Epithelial cell of prostate (primary cell): ENCODE measurements at regions not wholly inside any gene's neighbourhood (a gene's known extent, or its start where the extent isn't known, plus 50 kb on each side); places are given as distances from the start of the nearest gene placed in this dataset.
A peak's percentile ranks its signal among the peaks of the same experiment; 100 is the strongest.

ENCODE experiments used
- DNase-seq: peaks from one replicate; pipeline ENCODE4 v3.0.0-alpha.2; 2011; ENCODE audit warnings: low read depth, low spot score
- H3K27ac ChIP-seq: fragments of 450-650 bp; 2 replicates; pipeline ENCODE4 v1.5.1; 2017; ENCODE audit warnings: mild to moderate bottlenecking

DNA sequence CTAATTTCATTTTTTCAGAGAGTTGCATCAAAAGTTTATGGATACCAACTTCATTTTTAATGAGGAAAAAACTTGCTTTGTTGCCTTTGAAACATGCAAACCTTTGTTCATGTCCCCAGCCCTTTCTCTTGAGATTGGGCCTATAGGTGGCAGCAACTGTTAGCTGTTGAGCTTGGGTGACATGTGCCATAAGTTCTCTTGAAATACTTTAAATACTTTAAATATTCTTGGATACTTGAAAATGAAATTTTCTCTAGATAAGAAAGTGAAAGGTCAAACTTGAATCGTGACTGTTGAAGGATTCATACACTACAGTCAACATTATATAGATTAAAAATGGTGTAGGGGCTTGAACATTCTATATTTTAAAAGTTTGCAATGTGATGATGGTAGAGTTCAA lies 294.9 kb downstream of the NDFIP2 start:
- DNase-seq: no peak
- H3K27ac ChIP-seq: no peak overlapping the region

DNA sequence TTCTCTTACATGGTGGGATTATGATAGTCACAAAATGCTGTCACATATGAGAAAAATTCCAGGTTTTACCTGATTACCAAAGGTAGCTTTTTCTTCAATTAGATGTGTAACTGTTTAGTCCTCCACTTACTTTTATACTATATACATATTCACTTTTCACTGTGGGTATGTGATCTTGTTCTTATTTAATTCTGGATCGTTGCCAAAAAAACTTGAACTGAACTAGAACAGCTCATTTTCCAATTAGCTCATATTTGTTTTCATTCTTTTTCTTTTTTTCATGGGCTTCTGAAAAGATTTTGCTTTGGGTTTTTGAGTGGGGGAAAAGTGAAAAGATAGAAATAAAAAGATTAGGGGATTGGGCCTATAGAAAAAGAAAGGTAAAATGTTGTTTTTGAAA lies 291.9 kb downstream of the NDFIP2 start:
- no peak for DNase-seq

DNA sequence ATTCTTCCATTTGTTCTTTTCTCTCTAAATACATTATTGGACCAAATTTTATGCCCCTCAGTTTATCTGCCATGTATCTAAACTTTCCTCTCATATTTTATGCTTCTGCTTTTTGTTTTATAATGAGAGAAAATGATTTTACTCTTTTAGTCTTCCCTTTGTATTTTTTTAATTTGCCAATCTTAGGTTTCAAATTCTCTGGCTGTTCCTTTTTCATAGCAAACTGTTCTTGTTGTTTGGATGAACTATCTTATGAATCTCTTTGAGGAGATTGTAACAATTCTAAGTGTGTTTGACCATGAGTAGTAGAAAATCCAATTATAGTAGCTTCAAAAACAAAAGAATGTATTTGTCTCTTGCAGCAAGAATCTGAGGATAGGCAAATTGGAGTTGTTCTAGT lies 290.5 kb downstream of the NDFIP2 start:
- DNase-seq: no peak

More for the DNA sequence above, 291.9 kb downstream of the NDFIP2 start:
- H3K27ac ChIP-seq: no peak overlapping the region

DNA sequence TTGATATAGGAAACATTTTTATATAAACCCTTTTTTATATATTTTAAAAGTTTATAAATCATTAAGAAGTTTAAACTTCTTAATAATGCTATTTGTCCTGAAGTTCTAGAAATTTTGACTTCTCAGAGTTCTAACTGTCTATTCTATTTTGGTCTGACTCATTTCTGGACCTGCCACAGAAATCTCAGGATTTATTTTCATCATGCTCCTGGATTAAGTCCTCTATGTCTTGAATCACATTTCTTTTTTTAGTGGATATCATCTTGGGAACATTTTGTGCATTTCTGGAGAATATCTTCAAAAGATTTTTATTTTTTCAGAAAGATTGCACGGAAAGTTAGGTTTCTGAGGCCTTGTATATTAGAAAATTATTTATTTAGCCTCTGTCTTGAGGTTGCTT lies 289.1 kb downstream of the NDFIP2 start:
- DNase-seq: no peak
- no peak overlapping the region for H3K27ac ChIP-seq

More for the DNA sequence above, 290.5 kb downstream of the NDFIP2 start:
- H3K27ac ChIP-seq: no peak overlapping the region

DNA sequence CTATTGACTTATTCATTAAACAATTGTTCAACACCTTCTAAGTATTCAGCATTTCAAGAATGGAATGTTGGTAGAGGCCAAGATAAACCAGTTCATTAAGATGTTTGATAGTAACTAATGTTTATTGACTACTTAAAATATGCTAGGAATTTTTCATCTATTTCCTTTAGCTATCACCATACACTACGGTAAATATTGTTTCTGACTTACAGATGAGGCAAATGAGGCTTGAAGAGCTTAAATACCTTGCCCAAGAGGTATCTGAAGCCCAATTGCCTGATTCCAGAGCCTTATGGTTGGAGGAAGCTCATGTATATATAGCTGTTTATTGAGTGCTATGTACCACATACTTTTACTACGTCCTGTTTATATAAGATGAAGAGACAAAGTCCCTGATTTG lies 286.2 kb downstream of the NDFIP2 start:
- DNase-seq: no peak
- H3K27ac ChIP-seq: no peak overlapping the region

DNA sequence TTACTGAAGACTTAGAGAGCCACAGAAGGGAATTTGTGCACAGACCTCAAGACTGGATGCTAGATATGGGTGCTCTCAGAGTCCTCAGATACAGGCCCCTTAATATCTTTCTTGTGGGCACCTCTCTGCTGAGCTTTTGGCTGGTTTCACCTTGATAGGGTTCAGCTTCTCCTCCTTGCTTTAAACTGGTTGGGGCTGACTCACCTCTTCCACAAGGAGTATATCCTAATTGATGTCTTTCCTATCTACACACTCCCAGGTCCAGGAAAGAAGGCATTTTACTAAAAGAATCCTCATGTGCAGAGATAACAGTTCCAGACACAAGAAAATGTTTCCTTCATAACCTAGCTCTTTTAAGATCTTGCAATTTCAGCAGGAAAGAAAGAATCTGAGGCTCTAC lies 284.4 kb downstream of the NDFIP2 start:
- no peak overlapping the region for H3K27ac ChIP-seq
- DNase-seq: no peak

DNA sequence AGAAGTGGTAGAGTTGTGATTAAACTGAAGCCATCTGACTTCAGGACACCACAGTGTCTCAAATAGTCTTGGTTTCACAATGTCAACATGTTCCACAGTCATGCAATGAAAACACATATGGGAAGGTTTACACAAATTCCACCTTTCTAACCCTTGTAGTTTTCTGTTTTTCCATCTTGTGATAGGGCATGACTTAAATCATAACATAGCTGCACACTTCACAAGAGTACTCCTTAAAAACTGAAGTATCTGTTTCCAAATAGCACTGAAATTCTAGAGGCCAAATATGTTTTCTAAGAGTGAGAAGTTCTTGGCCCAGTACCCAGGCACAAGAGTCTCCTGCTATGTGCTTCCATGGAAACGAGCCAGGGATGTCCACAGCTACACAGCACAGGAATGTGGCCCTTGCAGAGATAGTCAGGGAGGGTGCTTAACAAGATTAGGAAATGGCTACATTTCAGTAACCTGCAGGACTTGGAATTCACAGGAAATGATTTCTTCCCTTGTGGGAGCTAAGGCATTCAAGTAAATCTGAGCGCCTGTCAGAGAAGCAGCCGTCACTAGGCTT lies 269.1 kb downstream of the NDFIP2 start:
- H3K27ac ChIP-seq: no peak overlapping the region

DNA sequence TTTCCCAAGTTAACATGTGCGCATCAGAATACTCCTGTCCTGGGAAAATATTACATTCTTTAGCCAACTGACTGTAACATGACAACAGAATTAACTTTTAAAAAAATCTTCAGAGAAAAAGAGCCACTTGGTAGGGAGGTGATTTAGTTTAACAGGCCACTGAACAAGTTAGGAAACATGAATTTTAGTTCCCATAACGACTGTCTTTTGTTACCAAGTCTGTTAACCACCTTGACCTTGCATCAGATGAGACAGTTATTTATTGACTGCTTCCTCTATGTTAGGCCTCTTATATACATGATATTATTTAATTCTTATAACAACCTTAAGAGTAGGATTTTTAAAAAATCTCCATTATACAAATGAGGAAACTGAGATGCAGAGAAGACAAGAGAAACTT lies 268.6 kb downstream of the NDFIP2 start:
- no peak for DNase-seq
- H3K27ac ChIP-seq: no peak overlapping the region

More for the DNA sequence above, 269.1 kb downstream of the NDFIP2 start:
- no peak for DNase-seq

DNA sequence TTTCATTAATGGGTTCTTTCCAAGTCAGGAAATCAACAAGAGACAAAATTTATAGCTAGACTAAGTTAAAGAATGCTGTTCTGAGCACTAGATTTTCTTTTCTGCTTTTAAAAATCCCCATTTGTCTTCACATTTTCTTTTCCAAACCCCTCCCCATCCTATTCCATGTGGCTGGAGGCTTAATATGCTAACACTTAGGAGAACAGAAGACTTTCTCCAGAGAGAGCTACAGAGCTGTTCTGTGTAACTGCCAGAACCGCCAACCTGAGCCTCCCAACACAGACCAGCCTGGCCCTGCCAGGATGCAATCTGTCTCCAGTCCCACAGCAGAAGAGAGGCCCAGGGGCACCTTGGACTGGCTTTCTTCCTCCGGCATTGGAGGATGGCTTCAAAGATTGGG lies 264.1 kb downstream of the NDFIP2 start:
- H3K27ac ChIP-seq: no peak overlapping the region
- no peak for DNase-seq

DNA sequence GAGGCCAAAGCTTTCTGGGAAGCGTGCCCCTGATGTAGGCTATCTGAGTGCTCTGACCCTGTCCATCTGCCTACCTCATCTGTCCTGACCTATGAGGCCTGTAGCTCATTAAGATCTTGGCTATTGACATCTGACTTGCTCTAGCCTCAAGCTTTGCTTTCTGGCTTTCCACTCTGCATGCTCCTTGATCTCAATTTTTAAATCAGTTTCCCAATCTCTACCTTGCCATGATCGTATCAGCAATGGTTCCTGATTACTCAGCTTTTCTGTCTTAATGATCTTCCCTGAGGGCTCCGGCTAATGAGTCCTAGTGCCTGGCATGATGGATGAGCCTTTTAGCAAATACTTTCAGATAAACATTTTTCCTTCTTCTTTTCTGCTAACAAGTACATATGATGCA lies 262.0 kb downstream of the NDFIP2 start:
- no peak overlapping the region for H3K27ac ChIP-seq
- no peak for DNase-seq

DNA sequence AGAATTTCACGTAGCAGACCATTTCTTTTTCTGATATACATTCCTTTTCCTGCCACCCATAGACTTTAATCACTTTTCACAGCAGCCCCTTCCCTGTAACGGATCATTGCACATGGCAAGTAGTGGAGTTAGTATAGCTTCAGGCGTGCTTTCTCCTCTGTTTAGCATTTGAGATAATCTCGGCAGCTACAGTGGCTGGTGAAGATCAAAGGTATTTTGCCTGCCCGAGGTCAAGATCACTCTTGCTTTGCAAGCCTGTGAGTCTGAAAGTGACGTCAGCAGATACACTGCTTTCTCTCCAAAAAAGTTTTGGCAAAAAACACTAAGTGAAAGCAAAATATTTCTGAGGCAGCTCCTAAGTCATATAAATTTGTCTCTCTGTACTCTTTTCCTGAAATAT lies 260.0 kb downstream of the NDFIP2 start:
- no peak for DNase-seq
- H3K27ac ChIP-seq: no peak overlapping the region

DNA sequence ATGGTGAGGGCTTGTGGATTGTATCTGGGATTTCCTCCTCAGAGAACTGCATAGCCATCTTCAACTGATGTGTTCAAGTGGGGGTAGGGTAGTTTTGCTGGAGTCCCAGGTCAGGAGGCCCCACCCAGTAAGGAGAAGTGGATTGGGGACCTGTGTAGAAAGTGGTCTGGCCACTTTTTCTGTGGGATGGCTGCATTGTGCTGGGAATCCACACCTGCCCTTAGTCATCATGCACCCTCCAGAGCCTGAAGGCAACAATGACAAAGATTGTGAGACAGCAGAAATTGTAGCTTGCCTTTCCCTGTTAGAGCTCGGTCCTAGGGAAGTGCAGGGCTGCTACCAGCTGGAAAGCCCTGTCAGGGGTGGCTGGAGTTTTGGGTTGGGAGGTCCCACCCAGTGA lies 255.4 kb downstream of the NDFIP2 start:
- DNase-seq: peak; percentile 26
- H3K27ac ChIP-seq: no peak overlapping the region

DNA sequence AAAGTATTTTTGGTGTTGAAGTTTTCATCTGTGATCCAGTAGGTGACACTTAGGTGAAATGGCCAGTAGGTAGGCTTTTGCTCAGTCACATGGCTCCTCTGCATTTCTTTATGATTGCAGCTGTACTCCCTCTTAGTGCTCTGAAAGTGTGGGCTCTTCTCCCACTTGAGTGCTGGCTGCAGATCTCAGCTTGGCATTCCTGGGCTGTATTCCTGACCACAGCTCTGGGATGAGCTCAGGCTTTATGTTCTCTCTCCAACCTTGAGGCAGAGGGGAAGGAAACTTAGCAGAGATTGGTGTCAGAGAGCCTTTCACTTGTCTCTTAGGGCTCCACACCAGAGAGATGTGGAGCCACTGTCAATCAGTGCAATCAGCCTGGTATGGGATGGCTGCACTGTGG lies 254.3 kb downstream of the NDFIP2 start:
- DNase-seq: no peak

DNA sequence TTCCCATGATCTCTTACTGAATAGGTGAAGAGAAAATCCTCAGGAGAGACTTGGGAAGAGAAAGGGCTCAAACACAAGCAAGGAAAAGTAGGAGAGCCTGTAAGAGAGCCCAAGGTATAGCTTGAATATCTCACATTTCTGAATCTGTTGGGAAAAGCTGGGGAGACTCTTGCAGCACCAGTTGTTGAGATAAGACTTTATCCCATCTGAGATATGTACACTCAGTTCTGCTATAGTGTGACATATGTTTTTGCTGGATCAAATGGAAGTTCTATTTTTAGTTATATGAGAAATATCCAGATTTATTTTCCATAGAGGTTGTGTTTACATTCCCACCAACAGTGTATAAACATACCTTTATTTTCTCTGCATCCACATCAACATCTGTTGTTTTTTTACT lies 246.1 kb downstream of the NDFIP2 start:
- H3K27ac ChIP-seq: no peak overlapping the region
- DNase-seq: no peak

More for the DNA sequence above, 254.3 kb downstream of the NDFIP2 start:
- no peak overlapping the region for H3K27ac ChIP-seq

DNA sequence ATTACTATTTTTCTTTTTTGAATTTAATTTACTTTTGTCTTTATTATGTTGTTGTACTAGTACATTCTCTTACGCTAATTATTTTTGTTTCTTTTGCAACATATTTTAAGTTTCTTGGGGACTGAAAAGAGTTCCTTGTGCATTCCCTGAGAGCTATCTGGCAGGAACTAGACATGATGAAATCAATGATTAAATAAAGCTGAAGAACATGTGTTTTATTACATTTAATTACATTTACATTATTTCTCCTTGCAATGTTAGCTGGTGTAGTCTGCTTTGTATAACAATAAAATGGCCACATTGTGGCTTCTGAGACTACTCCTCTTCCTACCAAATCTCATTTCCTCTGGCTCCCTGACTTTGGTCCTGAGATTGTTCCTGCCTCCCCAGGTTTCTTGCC lies 244.9 kb downstream of the NDFIP2 start:
- no peak for DNase-seq
- H3K27ac ChIP-seq: no peak overlapping the region

DNA sequence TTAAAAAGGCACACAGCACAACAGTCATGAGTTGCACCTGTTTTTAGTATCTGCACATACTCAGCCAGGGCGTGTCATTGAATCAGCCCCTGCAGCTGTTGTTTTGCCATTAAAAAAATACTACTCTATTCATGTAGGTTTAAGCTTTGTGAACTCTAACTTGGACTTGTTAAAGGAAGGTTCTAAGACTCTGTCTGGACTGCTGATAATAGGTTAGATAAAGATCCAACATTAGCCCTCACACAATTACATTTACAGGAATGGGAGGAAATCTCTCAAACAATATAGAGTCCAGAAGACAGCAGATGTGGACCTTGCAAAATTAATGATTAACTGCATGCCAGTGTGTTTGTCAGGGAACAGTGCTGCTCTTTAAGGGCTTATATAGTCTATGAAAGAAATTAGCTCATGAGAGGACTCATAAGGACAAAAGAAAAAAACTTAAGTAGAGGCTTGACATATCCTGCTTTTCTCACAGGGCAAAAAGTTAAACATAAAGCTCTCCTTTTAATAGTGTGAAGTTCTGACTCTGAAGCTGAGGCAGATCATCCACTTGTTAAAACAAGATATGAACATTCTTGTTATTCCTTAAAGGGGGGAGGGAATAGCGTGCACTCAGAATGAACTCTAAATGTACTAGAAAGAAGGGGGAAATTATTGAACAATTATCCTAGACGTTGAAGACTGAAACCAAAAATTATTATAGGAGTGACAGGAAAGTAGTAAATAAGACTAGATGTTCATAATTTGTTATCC lies 243.6 kb downstream of the NDFIP2 start:
- DNase-seq: peak; percentile 29
- H3K27ac ChIP-seq: peak overlapping the region; percentile 48

DNA sequence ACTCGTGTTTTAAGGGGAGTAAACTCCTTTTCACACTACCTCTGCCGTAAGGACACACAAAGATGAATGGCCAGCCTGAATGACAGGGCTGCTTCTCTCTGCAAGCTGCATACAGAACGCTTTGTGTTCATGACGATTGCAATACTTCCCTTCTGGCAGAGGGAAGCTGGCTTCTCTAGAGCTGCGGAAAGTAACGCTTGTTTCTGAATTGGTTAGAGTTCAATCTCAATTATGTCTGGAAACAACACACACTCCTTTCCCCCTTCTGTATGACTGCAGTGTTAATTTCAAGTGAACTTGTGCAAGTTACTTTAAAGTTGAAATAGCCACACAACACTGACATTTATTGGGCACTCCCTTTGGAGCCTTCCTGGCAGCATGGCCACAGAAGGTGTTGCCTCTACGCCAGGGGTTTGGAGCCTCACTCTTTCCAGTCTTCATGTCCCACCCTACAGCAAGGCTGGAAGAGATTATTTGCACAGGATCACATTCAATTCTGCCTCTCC lies 242.6 kb downstream of the NDFIP2 start:
- H3K27ac ChIP-seq: no peak overlapping the region
- DNase-seq: no peak

DNA sequence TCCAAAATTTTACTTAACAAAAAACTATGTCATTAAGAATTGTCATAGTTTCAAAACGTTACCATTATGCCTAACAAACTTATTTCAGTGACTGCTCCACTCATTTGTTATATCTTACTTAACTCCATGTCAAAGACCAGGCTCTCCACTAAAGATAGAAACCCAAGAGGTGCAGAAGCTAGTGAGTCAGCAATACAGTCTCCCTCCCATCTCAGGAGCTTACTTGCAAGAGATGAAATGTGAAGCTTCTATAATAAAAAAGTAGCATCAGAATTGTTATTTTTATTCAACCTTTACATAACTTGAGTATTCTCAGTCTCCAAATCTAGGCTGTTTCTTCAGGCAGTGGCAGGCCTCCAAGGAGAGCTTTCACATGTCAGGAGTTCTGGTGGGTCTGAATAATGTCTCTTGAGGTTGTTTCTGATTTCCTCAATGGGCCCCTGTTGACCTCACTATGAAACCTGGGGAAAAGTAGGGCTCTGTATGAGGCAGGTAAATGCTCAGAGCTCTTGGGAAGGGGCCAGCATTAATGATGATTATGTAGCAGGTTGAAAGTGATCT lies 242.0 kb downstream of the NDFIP2 start:
- H3K27ac ChIP-seq: no peak overlapping the region
- DNase-seq: peak; percentile 3

DNA sequence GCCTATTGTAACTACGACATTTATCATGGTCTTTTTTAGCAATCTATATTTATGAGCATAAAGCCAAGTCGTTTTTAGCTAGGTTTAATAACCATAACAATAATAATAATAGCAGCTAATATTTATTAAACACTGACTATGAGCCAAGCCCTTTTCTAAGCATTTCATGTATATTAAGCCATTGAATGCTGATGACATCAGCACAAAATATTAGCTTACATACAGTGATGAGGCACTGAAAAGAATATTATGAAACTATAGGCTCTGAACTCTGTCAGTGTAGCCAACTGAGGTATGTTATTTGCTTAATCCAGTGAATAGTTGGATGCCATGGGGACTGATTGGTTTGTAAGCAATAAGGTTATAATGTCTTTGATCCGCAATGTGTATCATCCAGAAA lies 235.2 kb downstream of the NDFIP2 start:
- no peak for DNase-seq
- H3K27ac ChIP-seq: no peak overlapping the region

DNA sequence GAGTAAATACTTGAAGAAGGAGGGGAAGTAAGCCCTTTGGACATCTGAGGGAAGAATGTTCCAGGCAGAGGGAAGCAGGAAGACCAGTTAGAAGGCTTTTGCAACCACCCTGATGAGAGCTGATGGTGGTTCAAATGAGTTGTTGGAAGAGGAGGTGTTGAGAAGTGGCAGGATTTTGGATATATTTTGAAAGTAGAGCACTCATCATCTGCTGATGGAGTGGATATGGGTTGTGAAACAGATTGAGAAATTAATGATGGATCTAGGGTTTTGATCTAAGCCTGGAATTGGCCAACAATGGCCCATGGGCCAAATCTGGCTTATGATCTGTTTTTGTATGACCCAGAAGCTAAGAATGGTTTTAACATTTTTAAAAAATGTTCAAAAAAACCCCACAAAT lies 230.7 kb downstream of the NDFIP2 start:
- no peak for DNase-seq
- no peak overlapping the region for H3K27ac ChIP-seq

DNA sequence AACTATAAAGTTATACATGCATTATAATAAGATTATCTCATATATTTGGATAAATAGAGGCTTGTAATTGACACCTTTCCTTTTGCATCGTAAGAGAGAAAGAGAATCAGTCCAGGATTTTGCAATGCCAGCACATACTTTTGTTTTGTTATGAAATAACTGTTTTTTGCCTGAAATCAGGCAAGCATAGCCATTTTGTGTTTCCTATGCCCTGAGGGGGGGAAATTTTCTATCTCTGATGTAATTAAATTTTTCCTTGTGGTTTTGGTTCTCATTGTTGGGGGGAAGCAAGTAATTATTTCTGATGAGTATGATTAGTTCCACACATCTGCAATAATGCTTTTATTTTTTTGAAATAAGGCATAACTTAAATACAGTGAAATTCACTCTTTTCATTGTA lies 229.4 kb downstream of the NDFIP2 start:
- no peak for DNase-seq
- H3K27ac ChIP-seq: no peak overlapping the region

DNA sequence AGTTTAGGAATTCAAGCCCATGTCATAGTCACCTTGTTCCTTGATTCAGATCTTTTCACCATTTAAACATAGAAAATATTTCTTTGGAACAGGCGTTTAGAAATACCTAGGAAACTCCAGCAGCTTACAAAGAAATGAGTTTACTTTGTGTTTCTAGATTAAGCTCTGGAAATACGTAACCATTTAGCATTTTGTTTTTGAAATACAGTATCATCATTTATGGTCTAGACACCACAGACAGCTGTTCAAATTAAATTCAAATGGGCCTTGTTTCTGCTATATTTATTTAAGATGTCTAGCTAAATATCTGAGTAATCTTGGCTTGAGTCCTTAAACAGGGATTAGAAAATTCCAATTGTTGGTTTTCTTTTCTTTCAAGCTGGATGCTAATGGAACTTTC lies 228.5 kb downstream of the NDFIP2 start:
- no peak overlapping the region for H3K27ac ChIP-seq
- DNase-seq: no peak
